Spleen (tissue), 7 donors: ENCODE measurements at regions not wholly inside any gene's neighbourhood (a gene's known extent, or its start where the extent isn't known, plus 50 kb on each side); places are given as distances from the start of the nearest gene placed in this dataset.

Experiments used
- CTCF ChIP-seq, 11 experiments: fragments of 200-600 bp in 7 of 11; fragments of 450-650 bp in 4 of 11; sonication (generic) in 4 of 11; IDR thresholded peaks in 8 of 11; conservative IDR thresholded peaks in 3 of 11; 1 replicate in 7 of 11; 2 replicates in 4 of 11; pipeline versions ENCODE4 v1.4.0 to v1.8.0; 2016 to 2021; ENCODE audit warnings: antibody characterized with exemption in 11 of 11, inconsistent platforms in 4 of 11, mild to moderate bottlenecking in 1 of 11
- POLR2A ChIP-seq, 3 donors: fragments of 450-650 bp; IDR thresholded peaks; one replicate each; pipeline ENCODE4 v1.5.1; 2017; ENCODE audit warnings: antibody characterized with exemption in 3 of 3, mild to moderate bottlenecking in 1 of 3
- POLR2AphosphoS5 ChIP-seq, 3 donors: sonication (generic); formaldehyde crosslinking; IDR thresholded peaks; one replicate each; pipeline ENCODE4 v1.5.1; 2017; ENCODE audit warnings: antibody characterized with exemption in 3 of 3
- donor health status: DM: no; HTN: no; CAD: no; lungs with moderate emphysema.
- donor health status: DM: no; HTN: no; CAD: no.
- donor health status: DM: no; HTN: no; CAD: no.

GRCh38 chr18:10134204-10134603, 220.4 kb downstream of the VAPA start:
- no peak for TF ChIP-seq POLR2AphosphoS5 (IDR thresholded peaks at IDR 0.05)
- no peak for TF ChIP-seq CTCF (IDR thresholded peaks at IDR 0.05 in 8 of 11, conservative IDR thresholded peaks at IDR 0.05 in 3 of 11)
- no peak for TF ChIP-seq POLR2A (IDR thresholded peaks at IDR 0.05)
